AG08396 (cell line): ENCODE measurements at regions not wholly inside any gene's neighbourhood (a gene's known extent, or its start where the extent isn't known, plus 50 kb on each side); places are given as distances from the start of the nearest gene placed in this dataset.

Experiments used
- DNase-seq: peaks from one replicate; pipeline ENCODE4 v3.0.0; 2012; ENCODE audit warnings: low spot score, mixed read lengths

GRCh38 chr17:79218825-79219200, 144.2 kb downstream of the ENGASE start:
- no peak for DNase-seq

GRCh38 chr17:79218175-79218824, 143.7 kb downstream of the ENGASE start:
- no peak for DNase-seq

GRCh38 chr17:79217473-79218135, 143.0 kb downstream of the ENGASE start:
- DNase-seq, result no peak

- DNase-seq, result no peak
Measured at GRCh38 chr17:79216826-79217225, 142.2 kb downstream of the ENGASE start.

GRCh38 chr17:79216391-79216790, 141.8 kb downstream of the ENGASE start:
- DNase-seq, result no peak

GRCh38 chr17:79215631-79216030, 141.0 kb downstream of the ENGASE start:
- no peak for DNase-seq

GRCh38 chr17:79214940-79215604, 140.4 kb downstream of the ENGASE start:
- no peak for DNase-seq

- no peak for DNase-seq
Measured at GRCh38 chr17:79214459-79214858, 139.8 kb downstream of the ENGASE start.

- DNase-seq, result no peak
Measured at GRCh38 chr17:79213305-79213704, 138.7 kb downstream of the ENGASE start.

GRCh38 chr17:79212149-79213087, 137.8 kb downstream of the ENGASE start:
- DNase-seq, result no peak

GRCh38 chr17:79211061-79211770, 136.6 kb downstream of the ENGASE start:
- DNase-seq, result no peak

GRCh38 chr17:79210638-79211037, 136.0 kb downstream of the ENGASE start:
- no peak for DNase-seq

- no peak for DNase-seq
Measured at GRCh38 chr17:79207960-79208359, 133.3 kb downstream of the ENGASE start.

- DNase-seq, result no peak
Measured at GRCh38 chr17:79205688-79206205, 131.1 kb downstream of the ENGASE start.

GRCh38 chr17:79204261-79204660, 129.6 kb downstream of the ENGASE start:
- DNase-seq, result no peak

GRCh38 chr17:79203657-79204056, 129.0 kb downstream of the ENGASE start:
- no peak for DNase-seq

- no peak for DNase-seq
Measured at GRCh38 chr17:79203016-79203415, 128.4 kb downstream of the ENGASE start.

GRCh38 chr17:79202480-79202879, 127.9 kb downstream of the ENGASE start:
- DNase-seq, result no peak

- DNase-seq, result peak; percentile 72
Measured at GRCh38 chr17:79201536-79202227, 127.1 kb downstream of the ENGASE start.

GRCh38 chr17:79201119-79201518, 126.5 kb downstream of the ENGASE start:
- DNase-seq, result no peak

- DNase-seq, result no peak
Measured at GRCh38 chr17:79196913-79197312, 122.3 kb downstream of the ENGASE start.
